IMR-90 (cell line): ENCODE measurements at regions not wholly inside any gene's neighbourhood (a gene's known extent, or its start where the extent isn't known, plus 50 kb on each side); places are given as distances from the start of the nearest gene placed in this dataset.

Experiments
- ATAC-seq: fragments of 200-7000 bp; cut with Tn5 transposase; 2 replicates; pipeline ENCODE4 v1.9.1; 2020; ENCODE audit warnings: low read depth, mild to moderate bottlenecking, moderate library complexity
- BruUV-seq: library from RNA; stranded (reverse); fragments of 400-500 nt; replicated peaks from 2 replicates; lab custom pipeline; 2021; lab: Mats Ljungman, UMichigan
- CTCF ChIA-PET: fragments of 300-600 bp; formaldehyde crosslinking; extraction: SDS; loops from one replicate; lab custom pipeline; 2021; ENCODE audit warnings: antibody characterized with exemption; lab: Yijun Ruan, JAX
- POLR2A ChIA-PET: fragments of 300-600 bp; sonication (Branson Sonifier 250); formaldehyde crosslinking; loops from one replicate; lab custom pipeline; 2022; ENCODE audit warnings: antibody characterized with exemption; ENCODE audit not compliant: unreplicated experiment; lab: Charles Lee
- DNase-seq: peaks from one replicate; pipeline ENCODE4 v3.0.0; 2013
- H2AFZ ChIP-seq: replicated peaks from 2 replicates; pipeline ENCODE3; 2013; ENCODE audit warnings: low read length, mild to moderate bottlenecking; ENCODE audit not compliant: poor library complexity
- H2AK5ac ChIP-seq: 2 replicates; pipeline ENCODE4 v1.6.1; 2013; ENCODE audit warnings: low read depth, low read length, inconsistent platforms
- H2AK9ac ChIP-seq: replicated peaks from 2 replicates; pipeline ENCODE3; 2013; ENCODE audit warnings: mild to moderate bottlenecking, low read depth, low read length, moderate library complexity; ENCODE audit not compliant: poor library complexity
- H2BK120ac ChIP-seq: 2 replicates; pipeline ENCODE4 v1.6.1; 2013; ENCODE audit warnings: low read depth, low read length, inconsistent platforms
- H2BK15ac ChIP-seq: 3 replicates; pipeline ENCODE4 v1.6.1; 2013; ENCODE audit warnings: low read depth, low read length, inconsistent platforms
- H2BK20ac ChIP-seq: 2 replicates; pipeline ENCODE4 v1.6.1; 2013; ENCODE audit warnings: low read depth, mild to moderate bottlenecking, inconsistent platforms, low read length, moderate library complexity
- H2BK5ac ChIP-seq: 2 replicates; pipeline ENCODE4 v1.6.1; 2013; ENCODE audit warnings: mild to moderate bottlenecking, low read depth, low read length, inconsistent platforms; ENCODE audit not compliant: poor library complexity, severe bottlenecking
- H3K14ac ChIP-seq: replicated peaks from 2 replicates; pipeline ENCODE4 v1.6.1; 2013; ENCODE audit warnings: low read depth, low read length, inconsistent platforms
- H3K18ac ChIP-seq: 2 replicates; pipeline ENCODE4 v1.6.1; 2013; ENCODE audit warnings: low read depth, low read length, control low read depth
- H3K23ac ChIP-seq: 2 replicates; pipeline ENCODE4 v1.6.1; 2013; ENCODE audit warnings: low read depth, low read length, inconsistent platforms
- H3K27ac ChIP-seq: 2 replicates; pipeline ENCODE4 v1.5.1; 2013; ENCODE audit warnings: mild to moderate bottlenecking, control low read depth, low read length; ENCODE audit not compliant: insufficient read depth
- H3K27me3 ChIP-seq: 2 replicates; pipeline ENCODE4 v1.6.1; 2013; ENCODE audit warnings: low read length; ENCODE audit not compliant: control insufficient read depth, insufficient read depth
- H3K36me3 ChIP-seq: 2 replicates; pipeline ENCODE4 v1.6.1; 2013; ENCODE audit warnings: low read length, mixed read lengths; ENCODE audit not compliant: control insufficient read depth, insufficient read depth
- H3K4ac ChIP-seq: 2 replicates; pipeline ENCODE4 v1.6.1; 2013; ENCODE audit warnings: low read depth, low read length, inconsistent platforms
- H3K4me1 ChIP-seq: 2 replicates; pipeline ENCODE4 v1.6.1; 2013; ENCODE audit warnings: low read length, mixed read lengths; ENCODE audit not compliant: control insufficient read depth, insufficient read depth
- H3K4me2 ChIP-seq: 2 replicates; pipeline ENCODE4 v1.6.1; 2013; ENCODE audit warnings: low read depth, mild to moderate bottlenecking, control low read depth, low read length, moderate library complexity
- H3K4me3 ChIP-seq: 2 replicates; pipeline ENCODE4 v1.5.1; 2013; ENCODE audit warnings: low read depth, mild to moderate bottlenecking, control low read depth, low read length, moderate library complexity; ENCODE audit not compliant: insufficient read depth
- H3K56ac ChIP-seq: 2 replicates; pipeline ENCODE4 v1.6.1; 2013; ENCODE audit warnings: low read length, inconsistent platforms; ENCODE audit not compliant: insufficient read depth; ENCODE audit errors: extremely low read depth
- H3K79me1 ChIP-seq, 2 experiments: 2 replicates each; pipeline ENCODE4 v1.6.1; 2013; ENCODE audit warnings: low read length in 2 of 2, inconsistent platforms in 1 of 2, low read depth in 1 of 2
- H3K9ac ChIP-seq: 2 replicates; pipeline ENCODE4 v1.6.1; 2013; ENCODE audit warnings: low read depth, low read length, control low read depth
- H3K9me1 ChIP-seq: 2 replicates; pipeline ENCODE4 v1.6.1; 2013; ENCODE audit warnings: low read length, inconsistent platforms; ENCODE audit not compliant: insufficient read depth
- H3K9me3 ChIP-seq: 2 replicates; pipeline ENCODE4 v1.6.1; 2013; ENCODE audit warnings: low read length; ENCODE audit not compliant: control insufficient read depth, insufficient read depth
- H4K20me1 ChIP-seq: 2 replicates; pipeline ENCODE4 v1.6.1; 2013; ENCODE audit warnings: low read length, inconsistent platforms; ENCODE audit not compliant: insufficient read depth
- H4K5ac ChIP-seq: 2 replicates; pipeline ENCODE4 v1.6.1; 2013; ENCODE audit warnings: mild to moderate bottlenecking, low read depth, low read length, control low read depth
- H4K8ac ChIP-seq, 2 experiments: 2 replicates each; pipeline ENCODE4 v1.6.1; 2013; ENCODE audit warnings: low read depth in 2 of 2, low read length in 2 of 2, control low read depth in 1 of 2, inconsistent platforms in 1 of 2
- H4K91ac ChIP-seq: 2 replicates; pipeline ENCODE4 v1.6.1; 2013; ENCODE audit warnings: low read depth, low read length, inconsistent platforms; ENCODE audit not compliant: insufficient read depth
- FOS ChIP-seq: fragments of 150-350 bp; IDR thresholded peaks from 2 replicates; pipeline ENCODE4 v1.6.1; 2016; ENCODE audit warnings: low read depth, low read length
- SMC3 ChIP-seq: fragments of 150-350 bp; IDR thresholded peaks from 2 replicates; pipeline ENCODE4 v1.6.1; 2016; ENCODE audit warnings: low read depth, mild to moderate bottlenecking, antibody characterized with exemption, low read length, moderate library complexity
- WGBS, 2 experiments: methylation state at CpG; one replicate each; pipeline versions ENCODE4 v1.1.5 to v1.1.7; 2013; ENCODE audit warnings: missing lambda C conversion rate in 2 of 2; ENCODE audit not compliant: insufficient read length in 1 of 2; ENCODE audit errors: extremely low coverage in 2 of 2; 5-methylcytosine and 5-hydroxymethylcytosine counted together
- dilution Hi-C: fragments of 300-500 bp; cut with HindIII; formaldehyde crosslinking; loops from one replicate; pipeline ENCODE4 v1.14.3; 2018; ENCODE audit warnings: low sequenced_read_pairs; ENCODE audit not compliant: unreplicated experiment
- in situ Hi-C: fragments of 300-500 bp; cut with MboI; formaldehyde crosslinking; loops from 3 replicates; pipeline ENCODE4 v1.14.3; 2019; ENCODE audit warnings: low sequenced_read_pairs, inconsistent platforms, mixed read lengths
- intact Hi-C: fragments of 100-400 bp; cut with micrococcal nuclease; formaldehyde crosslinking; loops from 2 replicates; pipeline ENCODE4 v1.10.0; 2022
- TF ChIP-seq, protein P1 (sequence below): conservative IDR thresholded peaks from 2 replicates; pipeline ENCODE4 v1.5.1; 2012; ENCODE audit warnings: mild to moderate bottlenecking, low read depth, low read length, improper control_type of control experiment
- TF ChIP-seq, protein P2 (sequence below): fragments of 150-350 bp; IDR thresholded peaks from 2 replicates; pipeline ENCODE4 v1.6.1; 2017; ENCODE audit warnings: mild to moderate bottlenecking, antibody characterized with exemption, low read length, low read depth

DNA sequence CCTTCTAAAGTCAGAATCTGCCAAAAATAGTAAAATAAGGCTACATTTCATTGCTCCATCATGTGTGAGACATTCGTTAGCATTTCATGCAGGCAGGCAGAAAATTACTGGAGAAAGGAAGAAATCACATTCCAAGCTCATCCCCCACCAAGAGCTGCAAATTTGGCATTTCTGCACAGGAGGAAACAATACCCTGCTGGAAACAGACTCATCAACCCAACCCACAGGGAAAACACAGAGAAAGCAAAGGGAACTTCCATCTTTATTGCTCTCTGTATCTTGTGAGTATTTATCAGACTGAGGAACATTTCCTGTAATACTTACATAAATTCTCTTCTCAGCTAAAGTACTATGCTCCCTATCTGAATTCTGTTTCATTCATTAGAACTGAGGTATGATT lies 95.7 kb downstream of the KCTD12 start:
- Histone ChIP-seq H2BK120ac (no peak overlapping the region), H3K27ac (no peak overlapping the region), H2BK20ac (no peak overlapping the region), H3K4me2 (no peak overlapping the region), H3K27me3 (no peaks in the 10 kb centered on the region), H4K8ac (no peak overlapping the region), H3K9me3 (no peaks in the 10 kb centered on the region), H3K14ac (no peak overlapping the region), H3K56ac (no peak overlapping the region), H2AFZ (no peak overlapping the region), H4K5ac (no peak overlapping the region), H2AK9ac (no peak overlapping the region), H4K20me1 (no peaks in the 10 kb centered on the region), H3K79me1 (no peaks in the 10 kb centered on the region), H3K9ac (no peak overlapping the region), H3K9me1 (no peaks in the 10 kb centered on the region; the same call in 1 of the 2 replicates), H3K4me3 (no peak overlapping the region), H2BK5ac (no peak overlapping the region), H3K4ac (no peak overlapping the region), H4K91ac (no peak overlapping the region), H2BK15ac (no peak overlapping the region), H3K36me3 (no peaks in the 10 kb centered on the region), H3K18ac (no peak overlapping the region), H3K4me1 (peaks cover 2% of the 10 kb centered on the region; the same call in 1 of the 2 replicates), H3K23ac (no peak overlapping the region), H2AK5ac (no peak overlapping the region)
- intact Hi-C loops (no loop called here), in situ Hi-C loops (no loop called here), dilution Hi-C loops (no loop called here)
- 71% methylated on average over 1 of the region's 1 CpG; no CpG with 5 or more reads in 1 of the 2 experiments for WGBS, 2 experiments
- no peak for ATAC-seq
- ChIA-PET CTCF (no interaction called here), POLR2A (no interaction called here)
- BruUV-seq = no TSS peak
- no peak for DNase-seq
- TF ChIP-seq, protein P1, sequence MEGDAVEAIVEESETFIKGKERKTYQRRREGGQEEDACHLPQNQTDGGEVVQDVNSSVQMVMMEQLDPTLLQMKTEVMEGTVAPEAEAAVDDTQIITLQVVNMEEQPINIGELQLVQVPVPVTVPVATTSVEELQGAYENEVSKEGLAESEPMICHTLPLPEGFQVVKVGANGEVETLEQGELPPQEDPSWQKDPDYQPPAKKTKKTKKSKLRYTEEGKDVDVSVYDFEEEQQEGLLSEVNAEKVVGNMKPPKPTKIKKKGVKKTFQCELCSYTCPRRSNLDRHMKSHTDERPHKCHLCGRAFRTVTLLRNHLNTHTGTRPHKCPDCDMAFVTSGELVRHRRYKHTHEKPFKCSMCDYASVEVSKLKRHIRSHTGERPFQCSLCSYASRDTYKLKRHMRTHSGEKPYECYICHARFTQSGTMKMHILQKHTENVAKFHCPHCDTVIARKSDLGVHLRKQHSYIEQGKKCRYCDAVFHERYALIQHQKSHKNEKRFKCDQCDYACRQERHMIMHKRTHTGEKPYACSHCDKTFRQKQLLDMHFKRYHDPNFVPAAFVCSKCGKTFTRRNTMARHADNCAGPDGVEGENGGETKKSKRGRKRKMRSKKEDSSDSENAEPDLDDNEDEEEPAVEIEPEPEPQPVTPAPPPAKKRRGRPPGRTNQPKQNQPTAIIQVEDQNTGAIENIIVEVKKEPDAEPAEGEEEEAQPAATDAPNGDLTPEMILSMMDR = no peak
- TF ChIP-seq, protein P2, sequence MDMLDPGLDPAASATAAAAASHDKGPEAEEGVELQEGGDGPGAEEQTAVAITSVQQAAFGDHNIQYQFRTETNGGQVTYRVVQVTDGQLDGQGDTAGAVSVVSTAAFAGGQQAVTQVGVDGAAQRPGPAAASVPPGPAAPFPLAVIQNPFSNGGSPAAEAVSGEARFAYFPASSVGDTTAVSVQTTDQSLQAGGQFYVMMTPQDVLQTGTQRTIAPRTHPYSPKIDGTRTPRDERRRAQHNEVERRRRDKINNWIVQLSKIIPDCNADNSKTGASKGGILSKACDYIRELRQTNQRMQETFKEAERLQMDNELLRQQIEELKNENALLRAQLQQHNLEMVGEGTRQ = no peak
- TF ChIP-seq SMC3 (no peak), FOS (no peak)
